ENCODE measurements at regions not wholly inside any gene's neighbourhood (a gene's known extent, or its start where the extent isn't known, plus 50 kb on each side); places are given as distances from the start of the nearest gene placed in this dataset.
"Not testable (repeated sequence)": the region's sequence is repeated elsewhere in the genome, so short reads cannot be mapped to it uniquely, and the experiment has no call there.

GRCh38 chr4:177494791-177495190, 52.6 kb upstream of the AGA start:
- DNase-seq = no peak

GRCh38 chr4:177495626-177496025, 53.4 kb upstream of the AGA start:
- not testable (repeated sequence) for DNase-seq

GRCh38 chr4:177499537-177499936, 57.3 kb upstream of the AGA start:
- DNase-seq = no peak

GRCh38 chr4:177505171-177505615, 63.0 kb upstream of the AGA start:
- DNase-seq = no peak

GRCh38 chr4:177508662-177509061, 66.4 kb upstream of the AGA start:
- DNase-seq = no peak

GRCh38 chr4:177509226-177509745, 67.0 kb upstream of the AGA start:
- DNase-seq = peak; percentile 1

GRCh38 chr4:177511611-177512010, 69.4 kb upstream of the AGA start:
- DNase-seq = no peak

- DNase-seq = no peak
These were observed 70.4 kb upstream of the AGA start for GRCh38 chr4:177512646-177513045.

GRCh38 chr4:177517862-177518261, 75.6 kb upstream of the AGA start:
- no peak for DNase-seq

GRCh38 chr4:177519481-177520260, 77.4 kb upstream of the AGA start:
- DNase-seq = no peak

GRCh38 chr4:177528620-177529019, 86.4 kb upstream of the AGA start:
- DNase-seq = no peak

GRCh38 chr4:177530561-177530960, 88.3 kb upstream of the AGA start:
- no peak for DNase-seq

GRCh38 chr4:177532358-177532757, 90.1 kb upstream of the AGA start:
- no peak for DNase-seq

GRCh38 chr4:177534841-177535240, 92.6 kb upstream of the AGA start:
- DNase-seq = not testable (repeated sequence)

GRCh38 chr4:177546745-177547144, 104.5 kb upstream of the AGA start:
- no peak for DNase-seq

GRCh38 chr4:177547985-177548384, 105.7 kb upstream of the AGA start:
- no peak for DNase-seq

GRCh38 chr4:177555007-177555574, 112.9 kb upstream of the AGA start:
- peak; percentile 34 for DNase-seq

- no peak for DNase-seq
These were observed 115.2 kb upstream of the AGA start for GRCh38 chr4:177557416-177557815.

GRCh38 chr4:177558995-177559394, 116.8 kb upstream of the AGA start:
- DNase-seq = no peak

GRCh38 chr4:177562163-177562562, 119.9 kb upstream of the AGA start:
- no peak for DNase-seq

GRCh38 chr4:177562859-177563258, 120.6 kb upstream of the AGA start:
- DNase-seq = no peak

- DNase-seq = no peak
These were observed 124.5 kb upstream of the AGA start for GRCh38 chr4:177566691-177567090.

- DNase-seq = no peak
These were observed 126.7 kb upstream of the AGA start for GRCh38 chr4:177568931-177569330.

GRCh38 chr4:177569434-177569833, 127.2 kb upstream of the AGA start:
- no peak for DNase-seq

- no peak for DNase-seq
These were observed 131.3 kb upstream of the AGA start for GRCh38 chr4:177573507-177573906.

Data from activated CD4-positive, alpha-beta T cell treated with anti-CD3 and anti-CD28 coated beads, Interleukin-2, amount 50 U/mL, for 16 hours (primary cell).